ENCODE measurements at regions not wholly inside any gene's neighbourhood (a gene's known extent, or its start where the extent isn't known, plus 50 kb on each side); places are given as distances from the start of the nearest gene placed in this dataset.

GRCh38 chr4:12963291-12963690 is 520.8 kb downstream of the RAB28 start:
- no peak for TF ChIP-seq CTCF (IDR thresholded peaks at IDR 0.05; ENCODE audit: insufficient read depth in 1 of 2, low read depth in 1 of 2, low read length in 1 of 2, severe bottlenecking in 1 of 2, unreplicated experiment in 1 of 2)
- DNase-seq = no peak
- Mint-ChIP-seq H3K36me3 (ENCODE audit: insufficient read depth, unreplicated experiment) (no peaks in the 10 kb centered on the region), H3K27ac (ENCODE audit: unreplicated experiment) (no peak overlapping the region), H3K27me3 (ENCODE audit: insufficient read depth, unreplicated experiment) (peaks cover 3% of the 10 kb centered on the region), H3K4me1 (ENCODE audit: low read depth, unreplicated experiment) (no peaks in the 10 kb centered on the region), H3K9me3 (ENCODE audit: unreplicated experiment) (no peaks in the 10 kb centered on the region), H3K4me3 (ENCODE audit: unreplicated experiment) (no peak overlapping the region)
- Histone ChIP-seq H3K27me3 (replicated peaks; ENCODE audit: control insufficient read depth, insufficient read depth, low read length) (no peaks in the 10 kb centered on the region), H3K36me3 (ENCODE audit: control insufficient read depth, insufficient read depth, low read length) (no peaks in the 10 kb centered on the region), H3K4me1 (no peaks in the 10 kb centered on the region), H3K9me3 (no peaks in the 10 kb centered on the region), H3K4me3 (ENCODE audit: low read depth, low read length) (no peak overlapping the region)
- no TSS peak for BruUV-seq (replicated peaks)
- intact Hi-C loops (cut with micrococcal nuclease; ENCODE audit: unreplicated experiment) = no loop called here
- ChIA-PET CTCF (no interaction called here), POLR2A (no interaction called here)

- no peak for DNase-seq
- no peaks in the 10 kb centered on the region for H3K27me3 ChIP-seq (replicated peaks; ENCODE audit: control insufficient read depth, insufficient read depth, low read length)
- H3K36me3 Mint-ChIP-seq (ENCODE audit: insufficient read depth, unreplicated experiment) = no peaks in the 10 kb centered on the region
- no peaks in the 10 kb centered on the region for H3K4me1 ChIP-seq
- H3K9me3 Mint-ChIP-seq (ENCODE audit: unreplicated experiment) = no peaks in the 10 kb centered on the region
- H3K4me3 Mint-ChIP-seq (ENCODE audit: unreplicated experiment) = no peak overlapping the region
- H3K9me3 ChIP-seq = no peaks in the 10 kb centered on the region
- CTCF ChIA-PET = no interaction called here
- TF ChIP-seq CTCF (IDR thresholded peaks at IDR 0.05; ENCODE audit: insufficient read depth in 1 of 2, low read depth in 1 of 2, low read length in 1 of 2, severe bottlenecking in 1 of 2, unreplicated experiment in 1 of 2) = no peak
- POLR2A ChIA-PET = no interaction called here
- H3K27ac Mint-ChIP-seq (ENCODE audit: unreplicated experiment) = no peak overlapping the region
- intact Hi-C loops (cut with micrococcal nuclease; ENCODE audit: unreplicated experiment) = no loop called here
- H3K4me1 Mint-ChIP-seq (ENCODE audit: low read depth, unreplicated experiment) = peaks cover under 1% of the 10 kb centered on the region
- no peaks in the 10 kb centered on the region for H3K36me3 ChIP-seq (ENCODE audit: control insufficient read depth, insufficient read depth, low read length)
- no TSS peak for BruUV-seq (replicated peaks)
- H3K4me3 ChIP-seq (ENCODE audit: low read depth, low read length) = no peak overlapping the region
- H3K27me3 Mint-ChIP-seq (ENCODE audit: insufficient read depth, unreplicated experiment) = peaks cover 7% of the 10 kb centered on the region
Observed at GRCh38 chr4:12961713-12962112, 522.4 kb downstream of the RAB28 start.

GRCh38 chr4:12958436-12958835 is 525.7 kb downstream of the RAB28 start:
- Mint-ChIP-seq H3K27ac (ENCODE audit: unreplicated experiment) (no peak overlapping the region), H3K27me3 (ENCODE audit: insufficient read depth, unreplicated experiment) (peaks cover 7% of the 10 kb centered on the region), H3K4me1 (ENCODE audit: low read depth, unreplicated experiment) (peaks cover 6% of the 10 kb centered on the region), H3K9me3 (ENCODE audit: unreplicated experiment) (no peaks in the 10 kb centered on the region), H3K36me3 (ENCODE audit: insufficient read depth, unreplicated experiment) (no peaks in the 10 kb centered on the region), H3K4me3 (ENCODE audit: unreplicated experiment) (no peak overlapping the region)
- no peak for TF ChIP-seq CTCF (IDR thresholded peaks at IDR 0.05; ENCODE audit: insufficient read depth in 1 of 2, low read depth in 1 of 2, low read length in 1 of 2, severe bottlenecking in 1 of 2, unreplicated experiment in 1 of 2)
- CTCF ChIA-PET = no interaction called here
- no peak overlapping the region for H3K4me3 ChIP-seq (ENCODE audit: low read depth, low read length)
- no TSS peak for BruUV-seq (replicated peaks)
- H3K4me1 ChIP-seq = no peaks in the 10 kb centered on the region
- no peaks in the 10 kb centered on the region for H3K9me3 ChIP-seq
- intact Hi-C loops (cut with micrococcal nuclease; ENCODE audit: unreplicated experiment) = no loop called here
- DNase-seq = no peak
- no peaks in the 10 kb centered on the region for H3K27me3 ChIP-seq (replicated peaks; ENCODE audit: control insufficient read depth, insufficient read depth, low read length)
- POLR2A ChIA-PET = no interaction called here
- no peaks in the 10 kb centered on the region for H3K36me3 ChIP-seq (ENCODE audit: control insufficient read depth, insufficient read depth, low read length)

All from Caco-2 (cell line).